Gastrocnemius medialis (tissue), 4 donors: ENCODE measurements at regions not wholly inside any gene's neighbourhood (a gene's known extent, or its start where the extent isn't known, plus 50 kb on each side); places are given as distances from the start of the nearest gene placed in this dataset.

Source experiments
- ATAC-seq, 2 donors: fragments of 150-250 bp; one replicate each; pipeline ENCODE4 v1.9.1; 2016
- DNase-seq, 2 donors: peaks; one replicate each; pipeline ENCODE4 v3.0.0-alpha.2; 2019
- H3K27ac ChIP-seq, 4 donors: fragments of 200-600 bp; sonication (generic); 1 replicate in 1 of 4; 2 replicates in 3 of 4; pipeline ENCODE4 v1.5.1; 2016 to 2018; ENCODE audit warnings: mild to moderate bottlenecking in 2 of 4, moderate library complexity in 1 of 4
- H3K27me3 ChIP-seq, 3 donors: fragments of 200-600 bp; sonication (generic) in 2 of 3; 1 replicate in 1 of 3; 2 replicates in 2 of 3; pipeline versions ENCODE4 v1.5.1 to v1.6.0; 2016 to 2019; ENCODE audit warnings: mild to moderate bottlenecking in 1 of 3, moderate library complexity in 1 of 3
- H3K36me3 ChIP-seq, 2 donors: fragments of 200-600 bp; sonication (generic) in 1 of 2; one replicate each; pipeline ENCODE4 v1.5.1; 2017 to 2018
- H3K4me1 ChIP-seq, 2 donors: fragments of 200-600 bp; sonication (generic) in 1 of 2; one replicate each; pipeline ENCODE4 v1.5.1; 2016 to 2017; ENCODE audit warnings: mild to moderate bottlenecking in 2 of 2
- H3K4me3 ChIP-seq, 4 donors: fragments of 200-600 bp; sonication (generic) in 3 of 4; 1 replicate in 1 of 4; 2 replicates in 3 of 4; pipeline ENCODE4 v1.5.1; 2016 to 2019; ENCODE audit warnings: mild to moderate bottlenecking in 2 of 4
- H3K9me3 ChIP-seq, 3 donors: fragments of 200-600 bp; sonication (generic) in 2 of 3; 1 replicate in 1 of 3; 2 replicates in 2 of 3; pipeline ENCODE4 v1.5.1; 2016 to 2019
- CTCF ChIP-seq, 5 experiments: fragments of 450-650 bp in 3 of 5; fragments of 200-600 bp in 2 of 5; sonication (generic) in 2 of 5; IDR thresholded peaks in 4 of 5; conservative IDR thresholded peaks in 1 of 5; 1 replicate in 4 of 5; 2 replicates in 1 of 5; pipeline ENCODE4 v1.5.1; 2016 to 2019; ENCODE audit warnings: antibody characterized with exemption in 5 of 5, mild to moderate bottlenecking in 3 of 5, moderate library complexity in 3 of 5
- POLR2A ChIP-seq, 2 donors: fragments of 450-650 bp; IDR thresholded peaks; one replicate each; pipeline ENCODE4 v1.6.1; 2017; ENCODE audit warnings: antibody characterized with exemption in 2 of 2, mild to moderate bottlenecking in 2 of 2, moderate library complexity in 2 of 2
- in situ Hi-C, 4 donors: fragments of 200-750 bp; cut with MboI; loops; one replicate each; pipeline versions ENCODE4 v1.15.0 to v1.8.0; 2017; ENCODE audit warnings: low sequenced_read_pairs in 4 of 4
- intact Hi-C: fragments of 100-400 bp; cut with DNase I; formaldehyde crosslinking; loops from one replicate; pipeline ENCODE4 v1.15.1; 2023; ENCODE audit warnings: low total_unique reads

DNA sequence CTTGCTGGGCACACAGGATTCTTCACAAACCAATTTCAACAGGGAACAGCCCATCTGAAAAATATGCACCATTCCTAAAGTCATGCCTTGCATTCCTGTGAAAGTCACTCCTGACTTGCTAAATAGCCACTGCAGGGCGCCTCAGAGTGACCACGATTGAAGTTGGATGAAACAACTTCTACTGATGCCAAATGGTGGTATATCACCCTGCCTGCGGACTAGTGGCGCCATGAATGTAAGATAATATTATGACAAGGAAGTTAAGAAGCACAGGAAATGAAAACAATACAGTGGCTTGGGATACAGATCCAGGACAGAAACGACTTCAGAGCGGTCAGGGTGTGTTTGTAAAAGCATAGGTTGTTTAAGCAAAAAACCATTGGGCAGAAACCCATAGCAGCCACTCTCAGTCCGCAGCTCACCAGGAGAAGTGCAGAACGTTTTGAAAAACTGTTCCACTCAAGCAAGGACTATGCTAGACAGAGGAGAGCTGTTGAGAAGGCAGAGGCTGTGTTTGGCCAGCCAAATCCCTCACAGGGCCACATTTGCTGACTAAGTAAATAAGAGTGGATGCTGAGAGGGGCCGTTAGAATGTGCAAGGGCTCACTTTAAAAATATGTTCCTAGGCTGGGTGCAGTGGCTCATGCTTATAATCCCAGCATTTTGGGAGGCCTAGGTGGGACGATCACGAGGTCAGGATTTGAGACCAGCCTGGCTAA, 250.4 kb downstream of the PTTG2 start:
- DNase-seq (no peak), ATAC-seq (peak in 1 of 2 donors; percentile 53)
- H3K36me3 ChIP-seq = no peaks in the 10 kb centered on the region
- H3K27ac ChIP-seq = peak overlapping the region in 1 of 4 donors; percentile 15
- no peaks in the 10 kb centered on the region for H3K9me3 ChIP-seq
- peaks cover 4 to 7% of the 10 kb centered on the region in 2 donors for H3K4me1 ChIP-seq
- no peaks in the 10 kb centered on the region for H3K27me3 ChIP-seq
- in situ Hi-C loops (no loop called here), intact Hi-C loops (no loop called here)
- TF ChIP-seq CTCF (IDR thresholded peaks at IDR 0.05 in 4 of 5, conservative IDR thresholded peaks at IDR 0.05 in 1 of 5) (no peak), POLR2A (IDR thresholded peaks at IDR 0.05) (no peak)
- H3K4me3 ChIP-seq = no peak overlapping the region

DNA sequence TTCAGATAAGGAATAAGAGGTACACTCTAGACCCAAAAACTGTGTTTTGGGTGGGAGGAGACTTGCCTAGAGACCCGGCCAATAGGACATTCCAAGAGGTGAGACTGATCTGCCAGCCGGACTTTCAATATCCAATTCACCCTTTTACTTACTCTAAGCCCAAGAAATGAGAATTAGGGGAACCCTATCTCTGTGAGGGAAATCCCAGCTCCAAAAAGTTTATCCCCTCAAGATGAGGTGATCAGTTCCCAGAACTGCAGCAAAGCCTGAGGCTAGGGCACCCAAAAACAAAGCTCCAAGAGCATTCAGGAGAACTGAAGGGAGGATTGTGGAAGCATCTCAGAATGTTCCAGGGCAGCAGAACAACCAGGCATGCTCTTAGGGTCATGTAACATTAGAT, 251.7 kb downstream of the PTTG2 start:
- H3K27me3 ChIP-seq = no peaks in the 10 kb centered on the region
- H3K4me3 ChIP-seq = no peak overlapping the region
- no peak for DNase-seq
- H3K27ac ChIP-seq = peak overlapping the region in 1 of 4 donors; percentile 27
- in situ Hi-C loops = no loop called here
- H3K4me1 ChIP-seq = peaks cover 4 to 7% of the 10 kb centered on the region in 2 donors
- H3K9me3 ChIP-seq = no peaks in the 10 kb centered on the region
- TF ChIP-seq POLR2A (IDR thresholded peaks at IDR 0.05) (no peak), CTCF (IDR thresholded peaks at IDR 0.05 in 4 of 5, conservative IDR thresholded peaks at IDR 0.05 in 1 of 5) (no peak)
- no peak for ATAC-seq
- no peaks in the 10 kb centered on the region for H3K36me3 ChIP-seq
- intact Hi-C loops = no loop called here

GRCh38 chr4:38213083-38213805, 253.0 kb downstream of the PTTG2 start:
- Histone ChIP-seq H3K27ac (no peak overlapping the region), H3K27me3 (no peaks in the 10 kb centered on the region), H3K36me3 (no peaks in the 10 kb centered on the region), H3K4me1 (peaks cover 4 to 7% of the 10 kb centered on the region in 2 donors), H3K4me3 (no peak overlapping the region), H3K9me3 (no peaks in the 10 kb centered on the region)
- intact Hi-C loops = no loop called here
- no peak for TF ChIP-seq POLR2A (IDR thresholded peaks at IDR 0.05)
- no peak for TF ChIP-seq CTCF (IDR thresholded peaks at IDR 0.05 in 4 of 5, conservative IDR thresholded peaks at IDR 0.05 in 1 of 5)
- DNase-seq (no peak), ATAC-seq (no peak)
- in situ Hi-C loops = no loop called here

DNA sequence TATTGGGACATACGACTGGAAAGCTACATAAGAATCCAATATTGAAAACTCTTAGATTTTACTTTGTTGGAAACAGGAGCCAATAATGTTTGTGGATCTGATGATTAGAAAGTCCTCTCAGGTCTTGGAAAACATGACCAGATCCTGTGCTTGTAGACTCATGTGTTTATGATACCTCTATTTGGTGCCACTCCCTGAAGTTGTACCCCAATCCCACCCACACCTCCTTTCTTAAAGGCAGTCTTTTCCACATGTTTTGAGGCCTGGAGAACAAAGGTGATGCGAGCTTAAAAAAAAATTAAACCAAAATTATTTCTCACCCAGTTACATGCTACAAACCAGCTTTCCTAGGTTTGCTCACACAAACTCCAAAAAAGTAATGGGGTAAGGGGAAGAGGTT, 262.7 kb downstream of the PTTG2 start:
- H3K27ac ChIP-seq = no peak overlapping the region

More for the DNA sequence above, 262.7 kb downstream of the PTTG2 start:
- H3K9me3 ChIP-seq = no peaks in the 10 kb centered on the region
- H3K36me3 ChIP-seq = no peaks in the 10 kb centered on the region
- ATAC-seq = no peak
- no peak for DNase-seq
- in situ Hi-C loops (no loop called here), intact Hi-C loops (no loop called here)
- no peaks in the 10 kb centered on the region for H3K27me3 ChIP-seq
- no peak overlapping the region for H3K4me3 ChIP-seq
- H3K4me1 ChIP-seq = peaks cover 10 to 15% of the 10 kb centered on the region in 2 donors
- no peak for TF ChIP-seq CTCF (IDR thresholded peaks at IDR 0.05 in 4 of 5, conservative IDR thresholded peaks at IDR 0.05 in 1 of 5)
- TF ChIP-seq POLR2A (IDR thresholded peaks at IDR 0.05) = no peak
